ENCODE measurements at regions not wholly inside any gene's neighbourhood (a gene's known extent, or its start where the extent isn't known, plus 50 kb on each side); places are given as distances from the start of the nearest gene placed in this dataset.

DNA sequence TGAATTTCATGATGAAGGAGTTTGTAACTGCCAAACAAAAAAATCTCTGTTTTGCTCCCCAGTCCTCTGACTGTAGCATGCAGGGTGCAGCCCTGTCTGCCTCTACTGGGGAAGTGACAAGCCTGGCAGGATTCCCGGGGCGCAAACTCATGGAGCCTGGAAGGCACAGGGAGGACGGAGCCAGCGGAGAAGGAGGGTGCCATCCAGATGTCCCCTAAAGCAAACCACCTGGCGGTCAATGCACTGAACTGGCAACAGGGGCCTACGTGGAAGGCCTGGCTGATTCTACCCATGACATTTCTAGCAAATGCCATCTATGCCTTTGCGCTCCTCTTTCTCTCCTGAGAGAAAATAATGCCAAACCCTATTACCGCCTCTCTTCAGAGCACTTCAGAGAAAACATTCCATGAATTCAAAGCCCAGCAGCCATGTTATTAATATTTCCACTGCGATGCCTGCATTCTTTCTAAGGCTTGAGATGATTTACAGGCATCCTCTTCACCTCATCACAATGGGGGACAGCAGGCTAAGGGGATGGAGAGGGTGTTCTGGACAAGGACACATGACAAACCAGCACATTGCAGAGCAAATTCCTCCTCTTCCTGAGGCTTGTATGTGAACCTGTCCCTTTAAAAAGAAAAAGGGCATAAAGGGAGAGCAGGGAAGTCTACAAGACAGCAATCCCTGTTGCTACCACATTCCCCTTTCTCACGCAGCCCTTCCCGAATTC is 329.3 kb upstream of the NOCT start:
- TF ChIP-seq, protein P1, sequence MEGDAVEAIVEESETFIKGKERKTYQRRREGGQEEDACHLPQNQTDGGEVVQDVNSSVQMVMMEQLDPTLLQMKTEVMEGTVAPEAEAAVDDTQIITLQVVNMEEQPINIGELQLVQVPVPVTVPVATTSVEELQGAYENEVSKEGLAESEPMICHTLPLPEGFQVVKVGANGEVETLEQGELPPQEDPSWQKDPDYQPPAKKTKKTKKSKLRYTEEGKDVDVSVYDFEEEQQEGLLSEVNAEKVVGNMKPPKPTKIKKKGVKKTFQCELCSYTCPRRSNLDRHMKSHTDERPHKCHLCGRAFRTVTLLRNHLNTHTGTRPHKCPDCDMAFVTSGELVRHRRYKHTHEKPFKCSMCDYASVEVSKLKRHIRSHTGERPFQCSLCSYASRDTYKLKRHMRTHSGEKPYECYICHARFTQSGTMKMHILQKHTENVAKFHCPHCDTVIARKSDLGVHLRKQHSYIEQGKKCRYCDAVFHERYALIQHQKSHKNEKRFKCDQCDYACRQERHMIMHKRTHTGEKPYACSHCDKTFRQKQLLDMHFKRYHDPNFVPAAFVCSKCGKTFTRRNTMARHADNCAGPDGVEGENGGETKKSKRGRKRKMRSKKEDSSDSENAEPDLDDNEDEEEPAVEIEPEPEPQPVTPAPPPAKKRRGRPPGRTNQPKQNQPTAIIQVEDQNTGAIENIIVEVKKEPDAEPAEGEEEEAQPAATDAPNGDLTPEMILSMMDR (conservative IDR thresholded peaks at IDR 0.05; ENCODE audit: low read length): no peak
- no peak for TF ChIP-seq EZH2phosphoT487 (IDR thresholded peaks at IDR 0.05; ENCODE audit: borderline replicate concordance)
